A549 (cell line): ENCODE measurements at regions not wholly inside any gene's neighbourhood (a gene's known extent, or its start where the extent isn't known, plus 50 kb on each side); places are given as distances from the start of the nearest gene placed in this dataset.

ENCODE experiments used
- ATAC-seq, 2 experiments: fragments of 200-7000 bp in 1 of 2; fragments of >200 bp in 1 of 2; cut with Nextera tagmentation in 1 of 2; cut with Tn5 transposase in 1 of 2; 3 replicates each; pipeline versions ENCODE4 v1.8.0 to v1.9.1; 2018 to 2020; ENCODE audit warnings: mild to moderate bottlenecking in 1 of 2, moderate library complexity in 1 of 2
- CTCF ChIA-PET: fragments of 300-600 bp; sonication (Branson Sonifier 250); formaldehyde crosslinking; extraction: SDS; loops from one replicate; lab custom pipeline; 2021; ENCODE audit warnings: antibody characterized with exemption, inconsistent platforms; lab: Yijun Ruan, JAX
- POLR2A ChIA-PET: fragments of 350-600 bp; formaldehyde crosslinking; extraction: SDS; loops from one replicate; lab custom pipeline; 2021; ENCODE audit warnings: antibody characterized with exemption, inconsistent platforms; lab: Yijun Ruan, JAX
- DNase-seq, 2 experiments: peaks; one replicate each; pipeline versions ENCODE4 v3.0.0 to v3.0.0-alpha.2; 2011 to 2016; ENCODE audit warnings: low read depth in 1 of 2, low spot score in 1 of 2
- FAIRE-seq: peaks from 2 replicates; lab custom pipeline; 2011; peaks lifted over from hg19 to GRCh38; lab: Jason Lieb, UNC
- H3K27ac ChIP-seq, 2 experiments: fragments of >200 bp; sonication (Bioruptor Twin); formaldehyde crosslinking; 3 replicates each; pipeline ENCODE4 v1.5.1; 2016 to 2017
- H3K4me1 ChIP-seq: fragments of >200 bp; sonication (Bioruptor Twin); formaldehyde crosslinking; 3 replicates; pipeline ENCODE4 v1.6.1; 2016
- H3K4me2 ChIP-seq: fragments of >200 bp; sonication (Bioruptor Twin); formaldehyde crosslinking; 3 replicates; pipeline ENCODE4 v1.6.1; 2016
- H3K4me3 ChIP-seq: fragments of >200 bp; sonication (Bioruptor Twin); formaldehyde crosslinking; 3 replicates; pipeline ENCODE4 v1.5.1; 2016
- H3K9me3 ChIP-seq: fragments of >200 bp; sonication (Bioruptor Twin); formaldehyde crosslinking; 3 replicates; pipeline ENCODE4 v1.6.1; 2016
- BCL3 ChIP-seq: fragments of >200 bp; sonication (Bioruptor Twin); formaldehyde crosslinking; IDR thresholded peaks from 3 replicates; pipeline ENCODE4 v1.6.1; 2016
- BHLHE40 ChIP-seq: IDR thresholded peaks from 2 replicates; pipeline ENCODE4 v1.6.1; 2012; ENCODE audit warnings: low read depth, low read length, inconsistent platforms
- CBX8 ChIP-seq: fragments of 200-600 bp; sonication (generic); IDR thresholded peaks from 2 replicates; pipeline ENCODE4 v1.6.1; 2016
- CEBPB ChIP-seq, 2 experiments: fragments of >200 bp in 1 of 2; sonication (Bioruptor Twin) in 1 of 2; formaldehyde crosslinking in 1 of 2; IDR thresholded peaks; 2 replicates each; pipeline ENCODE4 v1.6.1; 2012 to 2016
- EHF ChIP-seq: fragments of 250-450 bp; sonication (Bioruptor Pico); IDR thresholded peaks from 2 replicates; pipeline ENCODE4 v1.5.0; 2020; ENCODE audit warnings: mild to moderate bottlenecking
- EHMT2 ChIP-seq: fragments of 200-600 bp; sonication (generic); IDR thresholded peaks from 2 replicates; pipeline ENCODE4 v1.6.1; 2016; ENCODE audit warnings: antibody characterized with exemption, low read depth, mild to moderate bottlenecking, moderate library complexity
- ESRRA ChIP-seq: fragments of 150-350 bp; IDR thresholded peaks from 2 replicates; pipeline ENCODE4 v1.6.1; 2014; ENCODE audit warnings: mild to moderate bottlenecking, low read length, borderline replicate concordance
- HES2 ChIP-seq: fragments of >200 bp; sonication (Bioruptor Twin); formaldehyde crosslinking; IDR thresholded peaks from 2 replicates; pipeline ENCODE4 v1.6.1; 2016
- HEYL ChIP-seq: fragments of 250-450 bp; sonication (Bioruptor Pico); IDR thresholded peaks from 2 replicates; pipeline ENCODE4 v1.8.0; 2021; ENCODE audit warnings: mild to moderate bottlenecking, moderate library complexity
- HMGXB4 ChIP-seq: fragments of 250-450 bp; sonication (Bioruptor Pico); IDR thresholded peaks from 2 replicates; pipeline ENCODE4 v1.5.0; 2021; ENCODE audit warnings: mild to moderate bottlenecking, moderate library complexity, borderline replicate concordance
- HOXB5 ChIP-seq: fragments of 250-450 bp; sonication (Bioruptor Pico); IDR thresholded peaks from 2 replicates; pipeline ENCODE4 v1.5.0; 2020; ENCODE audit warnings: mild to moderate bottlenecking, moderate library complexity
- JUNB ChIP-seq: fragments of >200 bp; sonication (Bioruptor Twin); formaldehyde crosslinking; IDR thresholded peaks from 2 replicates; pipeline ENCODE4 v1.6.1; 2016
- KDM5A ChIP-seq: fragments of 200-600 bp; sonication (generic); IDR thresholded peaks from 2 replicates; pipeline ENCODE4 v1.6.1; 2016; ENCODE audit warnings: antibody characterized with exemption, mild to moderate bottlenecking
- MAFK ChIP-seq: fragments of 450-650 bp; IDR thresholded peaks from 2 replicates; pipeline ENCODE4 v1.6.1; 2014; ENCODE audit not compliant: partially characterized antibody
- MAZ ChIP-seq: fragments of 150-350 bp; IDR thresholded peaks from 2 replicates; pipeline ENCODE4 v1.6.1; 2014; ENCODE audit warnings: antibody characterized with exemption, low read depth, low read length, borderline replicate concordance
- MYC ChIP-seq: IDR thresholded peaks from 2 replicates; pipeline ENCODE4 v1.6.1; 2012; ENCODE audit warnings: mild to moderate bottlenecking, inconsistent platforms, low read length, improper control_type of control experiment, borderline replicate concordance
- POLR2A ChIP-seq: IDR thresholded peaks from 2 replicates; pipeline ENCODE4 v1.6.1; 2012; ENCODE audit warnings: mild to moderate bottlenecking, low read length
- RAD21 ChIP-seq, 2 experiments: fragments of >200 bp in 1 of 2; sonication (Bioruptor Twin) in 1 of 2; formaldehyde crosslinking in 1 of 2; IDR thresholded peaks in 1 of 2; conservative IDR thresholded peaks in 1 of 2; 2 replicates in 1 of 2; 3 replicates in 1 of 2; pipeline ENCODE4 v1.6.1; 2012 to 2018; ENCODE audit warnings: inconsistent platforms in 1 of 2
- RNF2 ChIP-seq: fragments of 200-600 bp; sonication (generic); IDR thresholded peaks from 2 replicates; pipeline ENCODE4 v1.6.1; 2016; ENCODE audit warnings: low read depth, mild to moderate bottlenecking, antibody characterized with exemption, moderate library complexity, borderline replicate concordance
- TFCP2L1 ChIP-seq: fragments of 250-450 bp; sonication (Bioruptor Pico); IDR thresholded peaks from 2 replicates; pipeline ENCODE4 v1.5.0; 2021; ENCODE audit warnings: mild to moderate bottlenecking
- USF2 ChIP-seq: fragments of 450-650 bp; IDR thresholded peaks from 2 replicates; pipeline ENCODE4 v1.6.1; 2014; ENCODE audit warnings: antibody characterized with exemption
- WGBS: methylation state at CpG from one replicate; pipeline ENCODE4 v1.1.6; 2017; ENCODE audit errors: missing lambda C conversion rate; 5-methylcytosine and 5-hydroxymethylcytosine counted together

- Histone ChIP-seq H3K27ac (no peak overlapping the region), H3K9me3 (no peaks in the 10 kb centered on the region), H3K4me3 (no peak overlapping the region), H3K4me2 (no peak overlapping the region), H3K4me1 (no peaks in the 10 kb centered on the region)
- TF ChIP-seq CBX8 (no peak), MYC (no peak)
- FAIRE-seq: no peak
- no peak for ATAC-seq
- DNase-seq: no peak
- WGBS: 17% methylated on average over 3 of the region's 3 CpGs
- CTCF ChIA-PET: interaction anchor here (1.0 to 1.9 kb wide), 2 partner anchors 14 to 31 kb away, joined by 3 to 5 read pairs; no protein-coding TSS in a partner anchor
- POLR2A ChIA-PET: no interaction called here
These were observed 143.4 kb downstream of the HERPUD2 start for GRCh38 chr7:35551321-35552081.

GRCh38 chr7:35550831-35551230 is 144.1 kb downstream of the HERPUD2 start:
- ChIA-PET CTCF (interaction anchor here (1.0 to 1.9 kb wide), 3 partner anchors 10 to 31 kb away, joined by 3 to 6 read pairs (median 5); no protein-coding TSS in a partner anchor), POLR2A (no interaction called here)
- FAIRE-seq (no peak), ATAC-seq (no peak), DNase-seq (no peak)
- H3K27ac ChIP-seq: no peak overlapping the region
- H3K9me3 ChIP-seq: no peaks in the 10 kb centered on the region
- TF ChIP-seq HES2: no peak
- no peaks in the 10 kb centered on the region for H3K4me1 ChIP-seq
- H3K4me3 ChIP-seq: no peak overlapping the region
- no peak overlapping the region for H3K4me2 ChIP-seq
- 41% methylated on average over 5 of the region's 5 CpGs for WGBS

GRCh38 chr7:35549781-35550180 is 145.2 kb downstream of the HERPUD2 start:
- Histone ChIP-seq H3K27ac (no peak overlapping the region), H3K9me3 (no peaks in the 10 kb centered on the region), H3K4me3 (no peak overlapping the region), H3K4me2 (no peak overlapping the region)
- DNase-seq (no peak), FAIRE-seq (no peak), ATAC-seq (no peak)
- CTCF ChIA-PET: interaction anchor here (1.0 to 1.9 kb wide), 3 partner anchors 11 to 30 kb away, joined by 3 to 6 read pairs (median 5); no protein-coding TSS in a partner anchor
- 8% methylated on average over 3 of the region's 3 CpGs for WGBS
- no peak for TF ChIP-seq BCL3
- TF ChIP-seq MAZ: no peak
- no peak for TF ChIP-seq HOXB5 (CRISPR knock-in tag)
- no peak for TF ChIP-seq MAFK
- no peak for TF ChIP-seq CEBPB (IDR thresholded peaks at IDR 0.05)
- TF ChIP-seq JUNB: no peak
- TF ChIP-seq, all 56 proteins: peak for 0
- POLR2A ChIA-PET: no interaction called here
- H3K4me1 ChIP-seq: no peaks in the 10 kb centered on the region

- WGBS: 34% methylated on average over 4 of the region's 4 CpGs
- ChIA-PET POLR2A (no interaction called here), CTCF (interaction anchor here (1.2 to 1.4 kb wide), 2 partner anchors 11 to 76 kb away, joined by 4 to 10 read pairs; no protein-coding TSS in a partner anchor)
- no peak for TF ChIP-seq EHMT2
- TF ChIP-seq TFCP2L1: no peak
- TF ChIP-seq BCL3: no peak
- no peak for TF ChIP-seq EHF (CRISPR knock-in tag)
- no peak for TF ChIP-seq KDM5A
- no peak for TF ChIP-seq BHLHE40
- TF ChIP-seq USF2: no peak
- TF ChIP-seq HEYL (CRISPR knock-in tag): no peak
- no peak for TF ChIP-seq RAD21 (conservative IDR thresholded peaks at IDR 0.05 in 1 of 2, IDR thresholded peaks at IDR 0.05 in 1 of 2)
- no peak for TF ChIP-seq HMGXB4 (CRISPR knock-in tag)
- no peak for TF ChIP-seq ESRRA
- TF ChIP-seq RNF2: no peak
- TF ChIP-seq POLR2A: no peak
- TF ChIP-seq JUNB: no peak
- Histone ChIP-seq H3K27ac (no peak overlapping the region), H3K9me3 (no peaks in the 10 kb centered on the region), H3K4me2 (no peak overlapping the region), H3K4me1 (no peaks in the 10 kb centered on the region), H3K4me3 (no peak overlapping the region)
- no peak for ATAC-seq
- no peak for DNase-seq
- FAIRE-seq: no peak
These were observed 146.6 kb downstream of the HERPUD2 start for GRCh38 chr7:35548291-35548690.
